Fibroblast of skin of abdomen (primary cell): ENCODE measurements at regions not wholly inside any gene's neighbourhood (a gene's known extent, or its start where the extent isn't known, plus 50 kb on each side); places are given as distances from the start of the nearest gene placed in this dataset.

ENCODE experiments used
- DNase-seq: peaks from one replicate; pipeline ENCODE4 v3.0.0-alpha.2; 2013

DNA sequence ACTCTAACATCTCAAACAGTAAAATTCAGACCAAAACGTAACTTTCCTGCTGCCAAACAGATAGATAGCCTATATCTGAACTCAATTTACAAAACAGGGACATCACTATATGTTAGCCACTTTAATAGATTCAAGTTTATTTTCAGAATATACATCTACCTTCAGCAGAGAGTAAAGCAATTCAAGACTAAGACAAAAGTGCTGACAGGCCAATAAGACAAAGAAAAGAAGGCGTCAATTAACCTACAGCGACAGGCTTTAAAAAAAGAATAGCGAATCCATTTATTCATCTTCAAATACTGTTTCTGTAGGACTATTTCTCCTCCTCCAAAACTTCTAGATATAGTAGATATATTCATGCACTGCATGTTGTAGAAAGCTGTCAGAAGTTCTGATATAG, 333.0 kb downstream of the GRB14 start:
- no peak for DNase-seq

DNA sequence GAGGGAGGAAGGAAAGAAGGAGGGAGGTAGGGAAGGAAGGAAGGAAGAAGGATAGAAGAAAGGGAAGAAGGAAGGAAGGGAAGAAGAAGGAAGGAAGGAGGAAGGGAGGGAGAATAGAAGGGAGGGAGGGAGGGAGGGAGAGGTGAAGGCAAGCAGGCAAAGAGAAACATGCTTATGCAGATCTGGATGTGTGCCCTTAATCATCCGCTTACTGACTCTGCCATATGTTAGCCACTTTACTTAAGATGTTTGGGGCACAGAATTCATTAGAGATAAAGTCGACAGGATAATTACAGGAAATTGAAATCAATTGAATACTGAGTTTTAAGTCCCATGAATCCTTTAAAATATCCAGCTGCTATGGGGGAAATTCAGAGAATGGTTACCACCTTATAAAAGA, 334.2 kb downstream of the GRB14 start:
- DNase-seq, result no peak

DNA sequence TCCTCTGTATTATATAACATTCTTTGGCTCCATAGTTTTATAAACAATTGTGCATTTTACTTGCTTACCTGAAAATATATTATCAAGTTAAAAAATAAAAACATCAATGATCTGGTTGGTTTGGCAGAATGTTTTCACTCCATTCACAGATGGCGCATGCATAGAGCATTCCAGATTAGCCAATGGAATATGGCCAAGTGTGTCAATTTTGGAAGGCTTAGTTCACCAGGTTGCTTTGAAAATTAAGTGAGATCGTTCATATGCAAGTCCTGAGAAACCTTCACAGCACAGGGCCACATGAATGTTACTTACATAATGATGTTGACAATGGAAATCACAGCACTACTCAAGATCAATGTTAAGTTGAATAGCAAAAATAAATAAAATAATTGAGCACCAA, 335.7 kb downstream of the GRB14 start:
- DNase-seq, result no peak

DNA sequence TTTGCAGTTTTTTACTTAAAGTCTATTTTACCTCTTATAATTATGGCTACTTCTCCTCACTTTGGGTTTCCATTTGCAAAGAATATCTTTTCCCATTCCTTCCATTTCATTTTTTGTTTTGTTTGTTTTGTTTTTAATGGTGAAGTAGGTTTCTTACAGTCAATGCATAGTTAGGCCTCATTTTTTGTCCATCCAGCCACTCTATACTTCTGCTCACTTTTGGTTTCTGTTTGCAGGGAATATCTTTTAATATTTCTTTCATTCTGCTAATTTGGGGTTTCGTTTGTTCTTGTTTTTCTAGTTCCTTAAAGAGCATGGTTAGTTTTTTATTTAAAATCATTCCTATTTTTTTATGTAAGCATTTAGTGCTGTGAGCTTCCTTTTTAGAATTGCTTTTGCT, 339.4 kb downstream of the GRB14 start:
- DNase-seq, result no peak

DNA sequence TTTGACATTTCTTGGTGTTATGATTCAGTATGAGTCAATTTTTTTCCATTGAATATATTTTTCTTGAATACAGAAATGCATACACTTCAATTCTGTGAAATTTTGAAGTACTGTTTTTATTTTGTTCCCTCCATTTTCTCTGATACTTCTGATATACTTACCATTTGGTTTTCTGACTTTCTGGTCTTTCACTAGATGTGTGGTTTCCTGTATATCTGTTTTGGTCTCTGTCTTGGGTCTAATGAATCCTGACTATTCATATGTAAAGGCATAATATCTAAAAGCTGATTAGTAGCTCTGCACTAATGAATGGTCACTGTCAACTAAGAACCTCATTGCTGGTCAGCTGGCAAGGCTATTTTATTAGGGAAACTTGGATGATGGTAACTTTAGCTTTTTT, 345.6 kb downstream of the GRB14 start:
- DNase-seq, result no peak

DNA sequence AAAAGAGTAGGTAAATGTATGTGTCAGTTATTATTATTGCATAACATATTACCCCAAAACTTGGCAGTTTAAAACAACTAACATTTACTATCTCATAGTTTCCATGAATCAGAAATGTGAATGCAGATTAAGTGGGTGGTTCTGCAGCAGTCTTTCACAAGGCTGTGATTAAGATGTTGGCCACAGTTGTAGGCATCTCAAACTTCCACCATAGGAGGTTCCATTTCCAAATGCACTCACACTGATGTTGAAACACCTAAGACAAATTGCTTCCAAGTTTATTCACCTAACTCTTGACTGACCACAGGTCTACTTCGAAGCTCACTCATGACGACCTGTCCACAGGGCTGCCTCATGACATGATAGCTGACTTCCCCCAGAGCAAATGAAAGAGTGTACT, 360.8 kb downstream of the GRB14 start:
- DNase-seq, result peak; percentile 5

DNA sequence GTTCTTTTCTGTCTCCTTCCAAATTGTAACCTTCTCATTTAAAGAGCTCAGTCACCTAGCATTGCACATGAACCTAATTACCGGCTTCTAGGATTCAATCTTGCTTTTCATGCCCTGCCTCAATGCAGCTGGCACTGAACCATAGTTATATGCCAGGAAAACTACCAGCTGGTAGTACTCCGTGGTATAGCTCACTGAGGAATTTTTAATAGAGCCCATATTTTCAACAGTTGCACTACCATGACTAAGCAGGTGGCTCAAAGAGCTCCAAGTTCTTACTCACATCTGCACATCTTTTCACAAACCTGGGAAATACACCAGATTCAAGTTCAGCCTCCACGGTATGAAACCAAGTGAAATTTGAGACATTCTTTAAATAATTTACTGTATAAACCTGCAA, 363.5 kb downstream of the GRB14 start:
- peak; percentile 3 for DNase-seq

DNA sequence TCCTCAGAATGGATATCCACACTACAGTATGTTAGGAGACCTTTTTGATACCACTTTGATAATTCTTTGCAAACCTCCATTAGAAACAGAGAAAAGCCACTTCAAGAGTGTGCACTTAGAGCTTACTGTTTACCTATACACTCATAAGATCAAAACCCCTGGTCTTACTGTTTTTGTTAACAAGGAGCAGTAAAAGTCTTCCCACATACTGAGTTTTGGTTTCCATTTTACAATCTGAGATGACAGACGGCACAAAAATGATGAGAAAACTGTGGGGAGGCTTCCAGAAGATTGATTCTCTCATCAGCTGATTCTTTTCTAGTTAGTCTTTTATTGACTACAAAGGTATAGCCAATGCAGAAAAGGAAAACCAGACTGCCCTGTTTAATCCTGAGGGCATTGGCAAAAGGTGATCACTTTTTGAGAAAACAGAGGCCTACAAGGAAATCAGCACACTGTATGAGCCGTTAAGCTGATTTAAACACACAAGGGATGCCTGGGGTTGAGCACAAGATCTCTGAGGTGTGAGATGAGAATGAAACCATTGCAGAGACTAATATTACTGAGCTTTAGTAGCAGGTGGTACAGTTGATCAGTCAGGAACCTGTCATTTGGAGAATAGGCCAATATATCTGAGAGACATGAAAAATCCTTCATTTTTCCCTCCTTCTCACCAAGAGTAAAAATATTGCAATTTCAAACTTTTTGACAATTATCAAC, 368.6 kb downstream of the GRB14 start:
- no peak for DNase-seq

DNA sequence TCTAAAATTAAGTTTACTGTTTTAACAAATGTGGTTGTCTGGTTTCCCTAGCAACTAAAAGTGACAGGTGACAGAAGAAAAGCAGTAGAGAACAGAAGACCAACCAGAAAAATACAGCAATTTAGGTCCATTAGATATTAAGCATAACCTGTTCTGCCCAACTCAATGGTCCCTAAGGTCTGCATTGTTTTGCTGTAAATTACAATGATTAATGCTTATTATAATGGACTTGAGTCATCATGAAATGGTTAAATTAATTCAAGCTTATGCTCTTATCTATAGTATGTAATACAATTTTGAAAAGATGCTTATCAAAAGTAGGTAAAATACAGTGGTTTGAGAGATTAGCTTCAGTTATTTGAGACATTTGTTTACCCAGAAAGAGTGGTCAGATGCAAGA, 378.0 kb downstream of the GRB14 start:
- DNase-seq, result no peak

DNA sequence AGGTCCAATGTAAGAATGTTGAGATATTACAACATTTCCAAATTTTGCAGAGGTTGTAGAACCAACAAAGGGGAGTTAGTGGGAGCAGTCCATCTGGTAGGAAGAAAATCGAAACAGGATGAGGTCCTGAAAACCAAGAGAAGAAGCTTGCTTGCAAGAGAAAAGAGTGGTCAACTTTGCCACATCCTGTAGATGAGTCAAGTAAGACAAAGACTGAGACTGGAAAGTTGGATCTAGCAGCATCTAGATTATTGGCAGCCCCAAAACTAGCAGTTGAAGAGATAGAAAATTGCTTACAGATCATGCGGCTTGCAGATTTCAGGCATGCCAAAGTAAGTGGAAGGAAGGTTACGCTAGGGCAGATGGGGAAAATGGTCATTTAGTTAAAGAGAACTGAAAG, 378.9 kb downstream of the GRB14 start:
- DNase-seq, result no peak

DNA sequence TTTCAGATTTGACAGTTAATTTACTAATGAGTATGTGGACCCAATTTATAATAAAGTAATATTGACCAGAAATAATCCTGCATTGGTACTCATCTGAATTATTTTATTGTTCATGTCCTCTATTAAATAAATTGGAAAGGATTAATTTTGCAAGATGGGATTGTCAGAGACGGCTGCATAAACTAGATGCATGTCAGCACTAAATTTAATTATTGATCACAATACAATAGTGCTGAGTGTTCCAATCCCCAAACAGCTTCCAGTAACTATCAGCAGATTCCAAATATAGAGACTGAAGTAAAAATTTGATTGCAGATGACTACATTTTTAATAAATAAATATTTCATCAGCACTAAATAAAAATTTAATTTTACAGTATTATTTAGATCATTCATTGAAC, 387.2 kb downstream of the GRB14 start:
- DNase-seq, result no peak

DNA sequence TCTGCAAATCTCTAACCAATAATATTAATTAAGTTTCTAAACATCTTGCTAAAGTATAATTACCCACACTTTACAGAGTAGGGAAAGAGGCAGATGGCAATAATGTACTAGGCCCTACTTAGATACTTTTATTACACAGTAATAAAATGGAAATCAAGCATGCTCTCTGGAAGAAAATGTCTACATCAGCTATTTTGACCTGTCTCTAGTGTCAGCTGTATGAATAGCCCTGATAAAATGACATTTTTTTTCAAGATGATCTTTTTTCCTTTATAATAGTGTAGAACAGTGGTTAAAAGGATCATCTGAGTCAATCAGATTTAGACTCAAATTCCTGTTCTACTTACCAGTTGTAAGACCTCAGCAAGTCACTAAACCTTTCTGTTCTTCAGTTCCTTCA, 397.3 kb downstream of the GRB14 start:
- no peak for DNase-seq

DNA sequence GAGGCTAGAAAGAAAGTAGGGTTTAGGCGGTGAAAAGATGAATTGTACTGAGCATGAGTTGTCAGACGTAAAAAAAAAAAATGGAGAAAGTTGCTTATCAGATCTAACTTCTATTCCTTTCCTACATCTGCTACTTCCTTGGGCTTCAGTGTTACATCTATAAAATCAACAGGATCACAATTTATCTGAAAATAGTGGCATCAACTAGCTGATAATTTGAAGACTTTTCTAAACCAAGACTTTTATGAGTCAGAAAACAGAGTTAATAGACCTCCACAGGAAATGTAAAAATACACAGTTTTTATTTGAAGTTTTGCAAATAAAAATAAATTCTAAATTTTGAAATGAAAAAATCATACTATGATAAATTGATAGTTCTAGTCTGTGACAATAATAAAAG, 399.8 kb downstream of the GRB14 start:
- no peak for DNase-seq

DNA sequence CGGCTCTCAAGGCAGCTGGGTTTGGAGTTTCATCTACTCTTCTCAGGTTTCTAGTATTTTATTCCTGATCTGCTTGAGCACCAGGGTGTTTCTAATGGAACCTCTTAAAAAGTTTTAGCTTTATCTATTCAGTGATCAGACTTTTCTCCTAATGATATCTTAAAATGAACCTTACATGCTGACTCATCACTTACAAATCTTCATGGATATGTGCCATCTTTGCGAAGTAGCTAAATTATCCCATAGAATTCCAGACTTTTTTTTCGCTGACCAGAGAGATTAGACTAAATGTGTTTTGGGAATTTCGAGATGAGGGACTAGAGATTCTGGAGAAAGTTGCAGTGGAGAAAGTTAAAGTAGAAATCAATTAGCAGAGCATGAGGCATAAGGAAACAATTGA, 401.0 kb downstream of the GRB14 start:
- DNase-seq, result peak; percentile 24

DNA sequence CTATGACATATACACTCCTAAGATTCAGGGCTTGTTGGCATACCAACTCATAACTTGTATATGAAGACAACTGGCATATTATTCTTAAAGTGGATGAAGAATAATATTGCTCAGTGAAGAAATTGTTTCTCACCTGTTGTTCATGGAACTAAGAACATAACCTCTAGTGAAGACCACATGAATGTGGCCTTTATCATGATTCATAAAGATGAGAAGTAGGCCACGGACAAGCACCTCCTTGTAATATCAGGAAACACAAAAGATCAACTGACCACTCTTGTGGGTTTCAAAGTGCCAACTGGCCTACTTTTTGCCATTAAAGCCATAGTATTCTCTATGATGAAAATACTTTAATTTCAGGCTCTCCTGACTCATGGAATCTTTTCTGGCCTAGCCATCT, 407.4 kb downstream of the GRB14 start:
- no peak for DNase-seq

DNA sequence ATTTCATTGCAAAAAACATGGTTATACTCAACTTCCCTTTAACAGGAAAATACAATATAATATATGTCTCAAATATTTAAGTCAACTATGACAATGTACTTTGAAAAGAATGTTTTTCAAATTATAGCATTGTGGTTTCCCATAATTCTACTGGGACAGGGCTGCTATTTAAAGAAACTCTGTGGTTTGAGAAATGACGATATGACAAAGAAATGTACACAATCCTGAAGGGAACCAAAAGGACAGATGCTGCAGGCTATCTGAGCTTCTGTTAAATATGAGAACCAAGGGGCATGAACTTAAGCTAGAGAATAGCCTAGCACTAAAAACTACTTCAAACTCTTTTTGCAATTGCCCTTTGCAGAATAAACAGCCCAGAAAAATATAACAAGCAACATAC, 415.9 kb downstream of the GRB14 start:
- peak; percentile 83 for DNase-seq

DNA sequence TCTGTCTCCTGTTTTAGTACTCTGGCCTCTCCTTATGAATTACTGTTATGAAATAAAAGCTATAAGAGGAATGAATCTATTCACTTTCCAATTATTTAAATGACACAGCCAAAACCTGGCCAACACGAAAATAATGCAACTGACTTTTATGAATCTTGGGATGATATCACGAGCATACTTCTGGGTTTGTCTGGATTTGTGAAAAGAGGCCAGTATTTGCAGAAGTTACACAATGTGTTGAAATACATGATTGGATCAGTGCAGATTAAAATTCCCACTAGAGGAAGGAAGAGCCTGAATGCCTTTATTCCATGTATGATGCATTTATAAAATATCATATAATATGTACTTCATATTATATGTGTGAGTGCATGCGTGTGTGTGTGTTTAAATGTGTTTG, 418.2 kb downstream of the GRB14 start:
- peak; percentile 27 for DNase-seq

DNA sequence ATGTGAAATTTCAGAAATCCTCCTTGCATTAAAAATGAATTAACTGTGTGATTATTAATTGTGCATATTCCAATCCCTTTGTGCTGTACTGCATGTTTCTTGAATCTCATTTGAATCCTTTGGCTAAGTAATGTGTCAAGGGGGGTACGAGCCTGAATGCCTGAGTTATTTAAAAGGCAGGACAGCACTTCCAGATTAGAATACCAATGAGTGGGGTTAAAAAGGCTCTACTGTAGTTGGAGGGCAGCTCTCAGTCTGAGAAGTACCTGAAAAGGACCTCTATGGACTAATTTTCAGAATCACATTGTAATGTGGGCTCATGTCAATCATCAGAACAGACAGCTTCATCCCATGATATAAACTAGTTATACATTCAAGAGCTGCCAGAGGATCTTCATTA, 423.0 kb downstream of the GRB14 start:
- DNase-seq, result no peak

DNA sequence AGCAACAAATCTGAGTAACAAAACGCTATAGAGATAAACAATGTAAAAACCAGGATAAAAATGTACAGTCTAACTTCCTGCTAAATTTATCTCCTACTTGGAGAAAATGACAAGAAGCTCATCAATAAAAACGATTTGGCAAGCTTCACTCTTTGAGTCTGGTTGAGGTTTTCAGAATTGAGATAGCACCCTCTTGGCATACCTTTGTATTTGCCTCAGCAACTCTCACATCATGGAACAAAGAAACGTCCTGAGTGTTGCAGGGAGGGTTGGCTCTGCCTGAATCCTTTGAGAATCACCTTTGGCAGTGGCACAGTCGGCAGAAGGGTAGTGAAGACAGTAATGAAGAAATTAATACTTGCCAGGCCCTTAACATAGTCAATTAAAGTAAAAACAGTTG, 430.6 kb downstream of the GRB14 start:
- DNase-seq, result no peak

DNA sequence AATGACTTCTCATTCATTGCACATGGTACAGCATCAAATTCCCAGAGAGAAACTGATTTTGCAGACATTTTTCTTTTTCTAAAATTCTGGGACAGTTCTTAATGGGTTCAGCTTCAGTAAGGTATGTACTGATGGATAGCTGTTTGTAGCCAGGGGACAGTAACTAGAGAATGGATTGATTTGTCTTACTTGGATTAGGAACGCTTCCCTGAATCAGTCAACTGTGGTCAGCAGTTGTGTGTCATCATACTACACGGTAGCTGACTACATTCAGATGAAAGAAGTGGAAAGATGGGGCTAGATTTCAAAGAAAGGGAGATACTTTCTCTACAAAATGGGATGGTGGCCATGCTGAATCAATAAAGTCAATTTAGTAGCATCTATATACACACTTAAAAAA, 431.4 kb downstream of the GRB14 start:
- DNase-seq, result no peak

DNA sequence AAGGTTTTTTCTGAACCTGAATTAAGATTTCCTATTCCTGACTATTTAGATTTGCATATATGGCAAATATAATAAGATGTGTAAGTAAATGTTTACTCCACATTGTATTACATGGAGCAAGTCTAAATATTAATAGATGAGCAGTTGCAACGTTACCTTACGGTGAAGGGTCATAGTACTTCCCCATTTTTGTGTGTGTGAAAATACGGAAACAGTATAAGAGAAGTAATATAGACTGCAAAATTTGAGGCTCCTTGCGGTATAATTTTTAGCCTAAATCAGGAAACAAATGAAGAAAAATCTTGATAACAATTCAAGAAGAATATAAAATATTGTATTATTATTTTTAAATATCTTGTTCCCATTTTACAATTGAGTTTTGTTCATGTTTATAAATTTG, 434.2 kb downstream of the GRB14 start:
- no peak for DNase-seq

DNA sequence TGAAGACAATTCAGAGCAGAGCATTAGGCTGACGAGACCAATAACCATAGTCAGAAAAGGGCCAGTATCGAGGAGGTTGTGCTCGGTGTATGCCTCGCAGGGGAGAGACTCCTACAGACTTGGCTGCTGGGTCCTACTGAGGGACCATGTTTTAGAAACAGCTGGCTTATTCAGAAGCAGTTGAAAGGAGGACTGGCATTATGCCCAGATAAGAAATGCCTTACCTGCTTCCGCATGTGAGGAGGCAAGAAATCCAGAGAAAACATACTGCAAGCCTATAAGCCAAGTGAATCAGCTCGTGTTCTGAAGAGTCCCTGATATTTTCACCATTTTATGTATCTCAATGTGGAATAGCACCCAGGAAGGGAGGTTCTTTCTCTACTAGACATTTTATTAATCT, 434.7 kb downstream of the GRB14 start:
- DNase-seq, result no peak

DNA sequence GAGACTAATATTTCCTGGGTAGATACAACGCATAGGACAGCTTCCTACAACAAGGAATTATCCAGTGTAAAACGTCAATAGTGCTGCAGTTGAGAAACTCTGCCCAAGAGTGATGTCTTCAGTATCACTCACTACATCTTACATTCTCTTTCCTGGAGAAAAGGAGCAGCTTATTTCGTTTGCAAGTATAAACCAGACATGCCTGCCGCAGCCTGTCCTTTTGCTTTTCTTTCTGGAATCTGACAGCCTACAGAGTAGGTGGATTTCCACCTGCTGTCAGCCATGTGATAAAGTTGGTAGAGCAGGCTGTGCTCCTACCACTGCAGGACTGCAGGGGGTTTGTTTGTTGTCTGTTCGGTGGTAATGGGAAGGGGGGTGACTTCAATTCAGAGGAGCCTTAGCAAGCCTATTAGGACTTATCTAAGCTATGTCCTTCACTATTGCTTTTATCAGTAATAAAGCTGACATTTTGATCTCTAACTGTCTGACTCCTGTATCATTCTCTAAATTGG, 439.1 kb downstream of the GRB14 start:
- DNase-seq, result no peak

DNA sequence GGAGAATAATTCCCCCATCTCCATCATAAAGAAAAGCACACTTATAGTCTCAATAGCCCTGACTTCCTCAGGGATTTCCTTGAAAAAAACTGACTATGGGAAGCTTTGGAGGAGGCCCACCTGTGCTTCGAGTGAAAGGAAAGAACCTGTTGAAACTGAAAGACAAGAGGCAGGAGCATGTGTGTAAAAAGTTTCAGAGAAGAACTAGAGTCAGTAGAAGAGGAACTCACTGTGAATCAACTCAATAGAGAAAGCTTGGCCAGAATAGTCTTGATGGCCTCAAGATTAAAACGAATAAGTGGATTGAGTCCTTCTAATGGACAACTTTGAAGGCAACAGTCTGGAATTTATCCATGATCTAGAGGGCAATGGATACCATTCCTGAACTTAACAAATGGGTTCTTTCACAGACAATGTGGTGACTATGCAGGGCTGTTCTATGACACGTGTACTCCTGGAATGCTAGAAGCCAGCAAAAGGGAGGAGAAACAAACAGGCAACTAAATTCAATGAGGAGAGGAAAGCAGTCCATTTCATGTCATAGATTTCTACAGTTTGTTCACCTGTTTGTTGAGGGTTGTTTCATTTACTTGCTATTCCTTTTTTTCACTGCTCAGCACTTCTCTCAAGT, 442.3 kb downstream of the GRB14 start:
- peak; percentile 53 for DNase-seq

DNA sequence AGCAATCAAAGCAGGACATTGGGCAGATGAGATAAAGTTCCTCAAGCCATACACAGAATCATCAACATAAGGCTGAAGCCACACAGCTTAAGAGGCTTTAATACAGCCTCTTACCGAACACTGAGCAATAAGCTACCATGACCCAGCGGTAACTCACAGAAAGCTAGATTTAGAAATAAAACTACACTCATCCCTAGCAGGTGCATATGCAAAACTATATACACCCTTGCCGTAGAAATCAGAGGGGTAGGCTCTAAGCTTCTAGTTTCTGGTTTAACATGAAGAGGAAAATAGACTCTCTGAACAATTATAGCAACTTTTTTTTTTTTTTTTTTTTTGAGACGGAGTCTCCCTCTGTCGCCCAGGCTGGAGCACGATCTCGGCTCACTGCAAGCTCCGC, 428.8 kb upstream of the FIGN start:
- no peak for DNase-seq
